ENCODE measurements at regions not wholly inside any gene's neighbourhood (a gene's known extent, or its start where the extent isn't known, plus 50 kb on each side); places are given as distances from the start of the nearest gene placed in this dataset.

DNA sequence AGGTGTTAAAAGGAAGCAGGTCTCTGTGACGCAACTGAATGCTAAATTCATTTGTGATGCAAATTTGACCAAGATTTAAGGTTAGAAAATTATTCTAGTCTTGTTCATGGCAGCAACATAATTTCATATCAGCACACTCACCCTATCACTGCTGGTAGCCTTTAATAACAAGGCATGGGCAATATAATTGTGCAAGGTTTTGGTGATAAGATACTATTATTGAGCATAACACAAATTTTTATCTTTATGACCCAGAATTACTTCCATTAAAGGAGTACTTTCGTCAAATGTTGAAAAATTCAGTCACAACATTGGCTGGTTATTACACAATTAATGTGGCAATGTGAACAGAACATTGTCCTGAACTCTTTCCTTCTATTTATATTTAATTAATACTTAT, 96.0 kb upstream of the PAM start:
- intact Hi-C loops (cut with DNase I), result no loop called here
- no peak for ATAC-seq
- TF ChIP-seq, protein P1, sequence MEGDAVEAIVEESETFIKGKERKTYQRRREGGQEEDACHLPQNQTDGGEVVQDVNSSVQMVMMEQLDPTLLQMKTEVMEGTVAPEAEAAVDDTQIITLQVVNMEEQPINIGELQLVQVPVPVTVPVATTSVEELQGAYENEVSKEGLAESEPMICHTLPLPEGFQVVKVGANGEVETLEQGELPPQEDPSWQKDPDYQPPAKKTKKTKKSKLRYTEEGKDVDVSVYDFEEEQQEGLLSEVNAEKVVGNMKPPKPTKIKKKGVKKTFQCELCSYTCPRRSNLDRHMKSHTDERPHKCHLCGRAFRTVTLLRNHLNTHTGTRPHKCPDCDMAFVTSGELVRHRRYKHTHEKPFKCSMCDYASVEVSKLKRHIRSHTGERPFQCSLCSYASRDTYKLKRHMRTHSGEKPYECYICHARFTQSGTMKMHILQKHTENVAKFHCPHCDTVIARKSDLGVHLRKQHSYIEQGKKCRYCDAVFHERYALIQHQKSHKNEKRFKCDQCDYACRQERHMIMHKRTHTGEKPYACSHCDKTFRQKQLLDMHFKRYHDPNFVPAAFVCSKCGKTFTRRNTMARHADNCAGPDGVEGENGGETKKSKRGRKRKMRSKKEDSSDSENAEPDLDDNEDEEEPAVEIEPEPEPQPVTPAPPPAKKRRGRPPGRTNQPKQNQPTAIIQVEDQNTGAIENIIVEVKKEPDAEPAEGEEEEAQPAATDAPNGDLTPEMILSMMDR (IDR thresholded peaks at IDR 0.05), result no peak

DNA sequence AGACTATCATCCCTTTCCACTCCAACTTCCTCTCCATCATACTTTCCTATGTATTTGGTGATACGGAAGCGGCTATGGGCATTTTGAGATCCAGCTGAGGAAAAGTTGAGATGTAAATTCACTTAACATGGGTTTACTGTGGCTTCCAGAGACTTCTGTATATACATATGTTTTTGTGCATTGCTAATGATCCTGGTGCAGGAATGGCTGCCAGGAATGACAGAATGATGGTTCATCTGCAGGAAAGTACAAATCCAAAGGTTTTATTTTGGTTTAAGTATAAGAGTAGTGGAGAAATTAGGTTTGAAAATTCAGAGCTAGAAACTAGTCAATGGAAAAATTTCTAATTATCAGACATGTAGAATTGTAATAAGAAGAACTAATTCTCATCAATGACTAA, 95.0 kb upstream of the PAM start:
- H3K27me3 ChIP-seq (ENCODE audit: low read depth), result no peaks in the 10 kb centered on the region
- ATAC-seq, result no peak
- no peaks in the 10 kb centered on the region for H3K4me1 ChIP-seq
- no peak overlapping the region for H3K27ac ChIP-seq
- intact Hi-C loops (cut with DNase I), result no loop called here
- no peak for DNase-seq
- H3K9me3 ChIP-seq, result no peaks in the 10 kb centered on the region
- TF ChIP-seq, protein P1 (IDR thresholded peaks at IDR 0.05), result no peak
- H3K4me3 ChIP-seq, result no peak overlapping the region
- H3K36me3 ChIP-seq, result no peaks in the 10 kb centered on the region

More for the DNA sequence above, 96.0 kb upstream of the PAM start:
- Histone ChIP-seq H3K9me3 (no peaks in the 10 kb centered on the region), H3K4me3 (no peak overlapping the region), H3K4me1 (no peaks in the 10 kb centered on the region), H3K27ac (no peak overlapping the region), H3K27me3 (ENCODE audit: low read depth) (no peaks in the 10 kb centered on the region), H3K36me3 (no peaks in the 10 kb centered on the region)
- no peak for DNase-seq

- Histone ChIP-seq H3K27me3 (ENCODE audit: low read depth) (no peaks in the 10 kb centered on the region), H3K9me3 (no peaks in the 10 kb centered on the region), H3K27ac (no peak overlapping the region), H3K36me3 (no peaks in the 10 kb centered on the region), H3K4me1 (no peaks in the 10 kb centered on the region), H3K4me3 (no peak overlapping the region)
- DNase-seq (no peak), ATAC-seq (no peak)
- TF ChIP-seq, protein P1 (IDR thresholded peaks at IDR 0.05), result no peak
- intact Hi-C loops (cut with DNase I), result no loop called here
Observed at GRCh38 chr5:102663749-102664530, 91.2 kb upstream of the PAM start.

- no peaks in the 10 kb centered on the region for H3K9me3 ChIP-seq
- ATAC-seq, result no peak
- no peaks in the 10 kb centered on the region for H3K27me3 ChIP-seq (ENCODE audit: low read depth)
- intact Hi-C loops (cut with DNase I), result no loop called here
- H3K36me3 ChIP-seq, result no peaks in the 10 kb centered on the region
- H3K27ac ChIP-seq, result no peak overlapping the region
- TF ChIP-seq, protein P1 (IDR thresholded peaks at IDR 0.05), result no peak
- no peaks in the 10 kb centered on the region for H3K4me1 ChIP-seq
- DNase-seq, result no peak
- no peak overlapping the region for H3K4me3 ChIP-seq
Observed at GRCh38 chr5:102664616-102665335, 90.3 kb upstream of the PAM start.

DNA sequence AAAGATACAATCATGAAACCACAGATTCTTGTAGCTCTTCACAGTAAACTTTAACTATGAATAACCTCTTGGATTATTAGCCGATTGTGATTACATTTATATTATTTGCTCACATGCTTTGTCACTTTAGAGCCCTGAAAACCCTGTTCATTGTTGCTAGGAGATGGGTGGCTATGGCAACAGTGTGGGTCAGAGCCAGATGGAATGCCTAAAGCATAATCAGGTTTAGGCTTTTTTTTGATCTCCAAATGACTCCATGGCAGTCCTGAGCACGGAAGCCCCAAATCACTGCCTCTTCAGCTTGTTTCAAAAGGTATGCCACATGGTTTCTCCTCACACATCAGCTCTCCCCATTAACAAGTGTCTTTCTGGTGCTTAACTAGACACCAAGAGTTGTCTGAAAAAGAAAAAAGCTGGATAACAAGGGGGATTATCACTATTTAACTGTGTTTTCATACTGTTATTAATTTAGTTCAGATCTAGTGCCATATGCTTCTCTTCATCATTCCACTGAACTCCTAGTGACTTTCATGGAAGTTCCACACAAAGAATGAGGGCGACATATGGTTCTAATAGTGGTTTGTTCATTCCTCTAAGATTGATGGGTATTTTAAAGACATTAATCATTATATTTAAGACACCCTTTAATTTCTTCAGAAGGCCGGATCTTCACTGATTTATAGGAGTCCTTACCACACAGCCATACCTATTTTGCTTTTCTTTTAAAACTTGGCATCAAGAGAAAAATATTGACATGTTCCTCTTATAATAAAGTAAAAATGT, 88.8 kb upstream of the PAM start:
- no peaks in the 10 kb centered on the region for H3K9me3 ChIP-seq
- no peak overlapping the region for H3K27ac ChIP-seq
- no peaks in the 10 kb centered on the region for H3K4me1 ChIP-seq
- no peaks in the 10 kb centered on the region for H3K27me3 ChIP-seq (ENCODE audit: low read depth)
- no peak for DNase-seq
- no peak overlapping the region for H3K4me3 ChIP-seq
- intact Hi-C loops (cut with DNase I), result no loop called here
- TF ChIP-seq, protein P1 (IDR thresholded peaks at IDR 0.05), result no peak
- ATAC-seq, result no peak
- no peaks in the 10 kb centered on the region for H3K36me3 ChIP-seq
